ENCODE measurements at regions not wholly inside any gene's neighbourhood (a gene's known extent, or its start where the extent isn't known, plus 50 kb on each side); places are given as distances from the start of the nearest gene placed in this dataset.

DNA sequence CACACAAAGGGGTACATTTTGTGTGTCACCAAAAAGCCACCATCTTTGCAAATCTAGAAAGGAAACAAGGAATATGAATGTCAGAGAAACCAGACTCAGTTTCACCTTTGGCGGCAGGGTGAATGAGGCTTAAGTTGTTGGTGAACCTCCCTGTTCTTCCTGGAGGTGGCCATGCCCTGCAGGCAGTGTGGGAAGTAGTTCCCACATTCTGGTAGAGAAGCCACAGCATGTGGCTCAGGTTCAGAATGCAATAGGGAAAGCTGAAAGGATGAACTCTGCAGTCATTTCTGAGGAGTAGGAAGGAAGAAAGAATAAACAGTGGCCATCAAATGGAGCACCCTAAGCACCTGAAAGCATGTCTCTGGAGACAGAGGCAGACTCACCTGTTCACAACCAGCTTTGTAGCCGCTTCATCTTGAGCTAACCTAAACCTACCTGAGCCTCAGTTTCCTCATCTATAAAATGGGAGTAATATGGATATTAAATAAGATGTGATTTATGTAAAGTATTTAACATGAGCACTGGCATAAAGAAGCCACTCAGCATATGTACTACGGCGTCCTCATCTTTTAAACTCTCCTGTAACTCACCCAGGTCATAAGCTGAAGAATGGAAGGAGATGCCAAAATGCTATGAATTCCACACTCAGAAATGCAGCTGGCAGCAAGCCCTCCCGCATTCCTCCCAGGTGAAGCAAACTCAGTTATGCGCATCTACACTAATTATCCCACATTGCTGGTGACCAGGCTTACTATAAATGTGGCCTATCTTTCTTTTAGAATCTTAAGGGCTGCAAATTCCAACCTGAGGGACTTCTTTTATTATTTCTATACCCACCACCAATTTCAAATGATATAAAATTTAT, 86.0 kb downstream of the ZNF608 start:
- Mint-ChIP-seq H3K27me3 (no peaks in the 10 kb centered on the region), H3K9me3 (no peaks in the 10 kb centered on the region), H3K27ac (no peak overlapping the region), H3K4me3 (no peak overlapping the region), H3K36me3 (no peaks in the 10 kb centered on the region), H3K4me1 (ENCODE audit: low read depth) (no peaks in the 10 kb centered on the region)
- POLR2A ChIA-PET = no interaction called here
- DNase-seq = no peak
- intact Hi-C loops (cut with micrococcal nuclease) = no loop called here
- CTCF ChIA-PET = no interaction called here

- H3K9me3 Mint-ChIP-seq = no peaks in the 10 kb centered on the region
- H3K4me1 Mint-ChIP-seq (ENCODE audit: low read depth) = no peaks in the 10 kb centered on the region
- H3K4me3 Mint-ChIP-seq = no peak overlapping the region
- DNase-seq = no peak
- CTCF ChIA-PET = no interaction called here
- POLR2A ChIA-PET = no interaction called here
- H3K27me3 Mint-ChIP-seq = no peaks in the 10 kb centered on the region
- no peak overlapping the region for H3K27ac Mint-ChIP-seq
- no peaks in the 10 kb centered on the region for H3K36me3 Mint-ChIP-seq
- intact Hi-C loops (cut with micrococcal nuclease) = no loop called here
Observed at GRCh38 chr5:124659798-124660197, 86.6 kb downstream of the ZNF608 start.

DNA sequence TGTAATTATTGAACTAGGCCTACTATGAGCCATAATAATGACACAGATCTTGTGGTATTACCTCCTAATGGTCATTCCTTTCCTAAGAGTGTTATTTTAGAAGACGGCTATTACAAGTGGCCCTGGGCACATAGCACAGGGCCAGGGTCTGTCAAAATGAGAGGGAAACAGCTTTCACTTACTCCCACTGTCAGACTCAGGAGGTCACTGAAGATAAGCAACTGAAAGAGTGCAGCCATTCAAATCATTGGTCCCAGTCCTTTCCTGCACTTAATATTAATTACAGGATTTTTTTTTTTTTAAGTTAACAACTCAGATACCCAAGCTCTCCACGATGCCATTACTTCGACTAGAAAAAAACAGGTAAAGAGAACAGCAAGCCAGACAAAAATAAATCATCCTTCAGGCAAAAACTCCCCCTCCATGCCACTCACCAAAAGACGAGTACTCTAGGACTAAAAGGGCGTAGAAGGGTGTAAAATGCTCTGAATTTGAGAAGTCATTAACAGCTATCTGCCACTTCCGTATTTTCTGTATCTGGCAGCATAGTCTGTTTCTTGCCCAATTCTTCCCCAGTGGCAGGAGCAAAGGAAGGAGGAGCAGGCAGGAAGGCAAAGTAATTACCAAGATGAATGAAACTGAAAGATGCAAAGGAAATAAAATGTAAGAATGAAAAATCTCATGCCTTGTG, 87.4 kb downstream of the ZNF608 start:
- no peaks in the 10 kb centered on the region for H3K27me3 Mint-ChIP-seq
- intact Hi-C loops (cut with micrococcal nuclease) = no loop called here
- no peak overlapping the region for H3K27ac Mint-ChIP-seq
- H3K4me1 Mint-ChIP-seq (ENCODE audit: low read depth) = no peaks in the 10 kb centered on the region
- H3K36me3 Mint-ChIP-seq = no peaks in the 10 kb centered on the region
- H3K9me3 Mint-ChIP-seq = no peaks in the 10 kb centered on the region
- no peak for DNase-seq
- ChIA-PET CTCF (no interaction called here), POLR2A (no interaction called here)
- no peak overlapping the region for H3K4me3 Mint-ChIP-seq

GRCh38 chr5:124655921-124656511, 90.4 kb downstream of the ZNF608 start:
- DNase-seq = no peak
- no peaks in the 10 kb centered on the region for H3K36me3 Mint-ChIP-seq
- no peak overlapping the region for H3K27ac Mint-ChIP-seq
- ChIA-PET CTCF (no interaction called here), POLR2A (no interaction called here)
- no peaks in the 10 kb centered on the region for H3K9me3 Mint-ChIP-seq
- H3K27me3 Mint-ChIP-seq = peaks cover 18% of the 10 kb centered on the region
- peaks cover 5% of the 10 kb centered on the region for H3K4me1 Mint-ChIP-seq (ENCODE audit: low read depth)
- intact Hi-C loops (cut with micrococcal nuclease) = no loop called here
- no peak overlapping the region for H3K4me3 Mint-ChIP-seq

DNA sequence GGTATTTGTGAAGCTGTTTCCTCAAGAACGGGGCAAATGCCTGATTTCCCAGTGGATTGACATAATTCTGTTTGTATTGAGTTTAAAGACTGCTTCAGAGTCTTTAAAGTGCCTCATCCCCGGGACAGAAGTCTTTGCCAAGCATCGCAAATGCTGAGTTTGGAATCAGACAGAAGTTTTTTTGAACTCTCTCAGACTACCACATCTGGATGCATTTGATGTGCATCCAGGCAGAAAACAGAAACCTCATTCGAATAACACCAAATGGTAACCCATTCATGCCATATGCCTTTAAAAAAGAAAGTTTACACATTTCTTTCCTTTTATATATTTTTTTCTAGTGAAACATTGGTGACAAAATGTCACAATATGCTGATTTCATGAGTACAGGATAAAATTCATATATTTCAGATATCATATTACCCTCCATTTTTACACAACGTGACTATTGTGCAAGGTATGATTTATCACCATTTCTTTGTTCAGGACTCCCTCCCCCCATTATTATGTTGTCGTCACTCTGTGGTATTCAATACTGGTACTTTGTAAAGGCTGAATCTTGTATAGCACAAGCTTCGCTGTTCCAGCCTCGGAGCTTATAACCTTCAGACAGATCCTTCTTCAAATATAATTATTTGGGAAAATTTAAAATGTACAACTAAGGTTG, 91.1 kb downstream of the ZNF608 start:
- intact Hi-C loops (cut with micrococcal nuclease) = no loop called here
- ChIA-PET POLR2A (no interaction called here), CTCF (no interaction called here)
- Mint-ChIP-seq H3K4me1 (ENCODE audit: low read depth) (peaks cover 5% of the 10 kb centered on the region), H3K27me3 (peaks cover 19% of the 10 kb centered on the region), H3K36me3 (no peaks in the 10 kb centered on the region), H3K27ac (no peak overlapping the region), H3K4me3 (no peak overlapping the region), H3K9me3 (no peaks in the 10 kb centered on the region)
- no peak for DNase-seq

DNA sequence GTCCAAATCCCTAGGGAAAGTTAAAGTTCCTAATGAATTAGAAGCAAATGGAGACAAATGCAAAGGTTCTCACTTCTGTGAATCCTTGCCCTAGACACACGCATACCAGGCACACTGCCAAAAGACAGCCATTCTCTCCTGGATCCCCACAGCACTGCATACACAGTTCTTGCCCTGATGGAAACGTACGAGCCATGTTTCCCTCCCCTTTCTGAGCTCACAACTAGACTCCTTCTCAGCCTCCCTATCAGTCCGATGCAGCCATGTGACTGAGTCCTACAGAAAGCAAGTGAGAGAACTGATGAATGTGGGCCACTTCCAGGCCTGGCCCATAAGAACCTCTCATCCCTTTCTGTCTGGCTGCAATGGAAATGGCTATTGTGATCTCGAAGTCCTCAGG, 92.0 kb downstream of the ZNF608 start:
- Mint-ChIP-seq H3K4me1 (ENCODE audit: low read depth) (peaks cover 15% of the 10 kb centered on the region), H3K9me3 (peaks cover 2% of the 10 kb centered on the region), H3K36me3 (peaks cover 1% of the 10 kb centered on the region), H3K27me3 (peaks cover 21% of the 10 kb centered on the region), H3K4me3 (no peak overlapping the region), H3K27ac (no peak overlapping the region)
- ChIA-PET POLR2A (no interaction called here), CTCF (no interaction called here)
- no peak for DNase-seq
- intact Hi-C loops (cut with micrococcal nuclease) = no loop called here

- CTCF ChIA-PET = no interaction called here
- POLR2A ChIA-PET = no interaction called here
- intact Hi-C loops (cut with micrococcal nuclease) = no loop called here
- Mint-ChIP-seq H3K27ac (no peak overlapping the region), H3K27me3 (peaks cover 21% of the 10 kb centered on the region), H3K36me3 (peaks cover 1% of the 10 kb centered on the region), H3K4me3 (no peak overlapping the region), H3K9me3 (peaks cover 2% of the 10 kb centered on the region), H3K4me1 (ENCODE audit: low read depth) (peaks cover 20% of the 10 kb centered on the region)
- DNase-seq = no peak
Observed at GRCh38 chr5:124653666-124654065, 92.8 kb downstream of the ZNF608 start.

GRCh38 chr5:124652892-124653441, 93.5 kb downstream of the ZNF608 start:
- H3K4me1 Mint-ChIP-seq (ENCODE audit: low read depth) = peaks cover 24% of the 10 kb centered on the region

DNA sequence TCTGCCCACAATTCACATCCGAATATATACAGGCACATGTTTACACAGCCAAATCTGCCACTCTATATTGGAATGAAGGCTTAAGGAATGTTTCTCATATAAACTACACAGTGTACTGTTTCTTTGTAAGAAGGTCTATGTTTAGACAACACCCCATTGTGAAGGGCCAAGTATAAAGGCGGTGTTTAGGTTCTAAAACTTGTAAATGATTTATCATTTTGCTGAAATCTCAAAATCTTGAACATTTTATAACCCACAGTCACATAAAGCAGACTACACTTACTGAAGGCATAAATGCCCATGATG, 94.0 kb downstream of the ZNF608 start:
- no peak for DNase-seq
- Mint-ChIP-seq H3K27me3 (peaks cover 21% of the 10 kb centered on the region), H3K4me1 (ENCODE audit: low read depth) (peaks cover 24% of the 10 kb centered on the region), H3K4me3 (no peak overlapping the region), H3K27ac (no peak overlapping the region), H3K9me3 (peaks cover 2% of the 10 kb centered on the region), H3K36me3 (peaks cover 1% of the 10 kb centered on the region)
- CTCF ChIA-PET = no interaction called here
- intact Hi-C loops (cut with micrococcal nuclease) = no loop called here
- POLR2A ChIA-PET = no interaction called here

More at GRCh38 chr5:124652892-124653441, 93.5 kb downstream of the ZNF608 start:
- ChIA-PET CTCF (no interaction called here), POLR2A (no interaction called here)
- DNase-seq = no peak
- intact Hi-C loops (cut with micrococcal nuclease) = no loop called here
- Mint-ChIP-seq H3K36me3 (peaks cover 1% of the 10 kb centered on the region), H3K27ac (no peak overlapping the region), H3K27me3 (peaks cover 21% of the 10 kb centered on the region), H3K4me3 (no peak overlapping the region), H3K9me3 (peaks cover 2% of the 10 kb centered on the region)

DNA sequence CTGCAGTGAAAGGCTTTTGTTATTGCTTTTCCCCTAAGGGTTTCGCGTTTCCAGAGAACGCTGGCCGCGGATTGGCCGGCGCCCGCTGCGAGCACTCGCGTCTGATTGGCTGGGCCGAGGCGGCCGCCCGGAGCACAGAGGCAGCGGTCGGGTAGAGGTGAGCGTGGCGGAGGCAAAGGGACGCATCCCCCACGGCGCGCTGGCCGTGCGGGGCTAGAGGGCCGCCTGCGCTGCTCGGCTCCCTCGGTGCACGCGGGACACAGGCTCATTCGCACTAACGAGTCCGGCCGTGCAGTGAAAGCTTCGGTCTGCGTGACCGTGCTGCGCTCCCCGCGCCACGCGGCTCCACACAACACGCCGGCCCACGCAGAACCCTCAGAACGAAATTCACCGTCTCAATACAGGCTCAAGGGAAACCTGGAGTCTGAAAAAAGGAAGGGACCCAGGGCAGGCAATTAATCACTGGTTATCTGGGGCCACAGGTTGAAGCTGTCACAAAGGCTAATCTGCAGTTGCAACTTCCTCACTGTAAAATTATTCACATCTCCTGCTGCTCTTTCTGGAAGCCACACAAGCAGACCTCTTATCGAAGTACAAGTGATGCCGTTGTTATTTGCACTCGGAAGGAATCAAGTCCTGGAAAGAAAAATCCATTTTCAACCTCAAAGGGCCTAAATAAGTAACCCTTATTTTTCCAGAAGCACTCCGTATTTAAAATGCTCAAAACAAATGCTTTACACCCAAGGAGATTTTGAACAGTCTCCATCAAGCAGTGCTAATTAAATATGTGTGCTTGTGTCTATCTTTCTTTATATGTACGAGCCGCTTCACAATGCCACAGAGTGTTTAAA, 94.6 kb downstream of the ZNF608 start:
- intact Hi-C loops (cut with micrococcal nuclease) = no loop called here
- Mint-ChIP-seq H3K4me3 (no peak overlapping the region), H3K36me3 (peaks cover 1% of the 10 kb centered on the region), H3K27me3 (peaks cover 25% of the 10 kb centered on the region), H3K9me3 (peaks cover 2% of the 10 kb centered on the region), H3K27ac (no peak overlapping the region), H3K4me1 (ENCODE audit: low read depth) (peaks cover 24% of the 10 kb centered on the region)
- ChIA-PET POLR2A (no interaction called here), CTCF (no interaction called here)
- DNase-seq = no peak

DNA sequence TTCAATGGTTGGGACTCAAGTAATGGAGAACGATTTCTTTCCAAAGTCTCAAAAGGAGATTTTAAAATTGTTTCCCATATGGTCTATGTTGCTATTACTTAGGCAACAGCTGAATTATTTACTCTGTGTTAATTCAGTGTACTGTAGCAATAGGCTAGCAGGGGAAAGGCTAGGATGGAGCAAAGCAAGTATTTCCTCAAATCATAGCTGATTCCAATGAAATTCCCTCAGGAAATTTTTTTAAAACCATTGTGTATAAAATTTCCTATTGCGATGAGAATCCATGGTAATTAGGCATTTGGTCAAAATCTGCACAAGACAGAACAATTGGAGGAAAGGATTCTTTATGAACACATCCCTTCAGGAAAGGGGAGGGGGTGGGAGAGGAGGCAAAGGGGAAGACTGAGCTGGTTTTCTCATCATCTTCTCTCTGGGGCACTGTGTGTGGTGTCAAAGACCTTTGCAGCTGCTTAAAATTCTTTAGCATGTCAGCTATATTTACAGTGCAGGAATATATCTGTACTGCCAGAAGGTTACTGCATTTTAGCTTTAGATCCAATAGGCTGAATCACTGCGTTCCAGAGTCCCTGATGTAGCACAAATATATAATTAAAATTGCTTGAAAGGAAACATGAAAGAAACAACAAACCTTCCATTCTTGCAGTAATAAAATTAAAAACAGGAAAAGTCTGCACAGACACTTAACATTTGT, 95.3 kb downstream of the ZNF608 start:
- ChIA-PET CTCF (no interaction called here), POLR2A (no interaction called here)
- Mint-ChIP-seq H3K27ac (no peak overlapping the region), H3K36me3 (peaks cover 1% of the 10 kb centered on the region), H3K9me3 (peaks cover 2% of the 10 kb centered on the region), H3K27me3 (peaks cover 25% of the 10 kb centered on the region), H3K4me3 (no peak overlapping the region), H3K4me1 (ENCODE audit: low read depth) (peaks cover 24% of the 10 kb centered on the region)
- DNase-seq = no peak
- intact Hi-C loops (cut with micrococcal nuclease) = no loop called here

All from activated CD4-positive, alpha-beta memory T cell treated with anti-CD3 and anti-CD28 coated beads for 36 hours (primary cell).